Upper lobe of right lung (tissue), 1 donor: ENCODE measurements at regions not wholly inside any gene's neighbourhood (a gene's known extent, or its start where the extent isn't known, plus 50 kb on each side); places are given as distances from the start of the nearest gene placed in this dataset.
"Not testable (repeated sequence)": the region's sequence is repeated elsewhere in the genome, so short reads cannot be mapped to it uniquely, and the experiment has no call there.

Experiments used
- ATAC-seq: fragments of 200-7000 bp; cut with Tn5 transposase; one replicate; pipeline ENCODE4 v1.9.1; 2020; ENCODE audit warnings: mild to moderate bottlenecking, moderate library complexity
- DNase-seq: peaks from one replicate; pipeline ENCODE4 v3.0.0-alpha.2; 2020
- H3K27ac ChIP-seq: fragments of 200-600 bp; one replicate; pipeline ENCODE4 v1.8.0; 2022
- H3K27me3 ChIP-seq: fragments of 200-600 bp; one replicate; pipeline ENCODE4 v1.8.0; 2022; ENCODE audit warnings: mild to moderate bottlenecking
- H3K36me3 ChIP-seq: fragments of 200-600 bp; one replicate; pipeline ENCODE4 v1.8.0; 2022
- H3K4me1 ChIP-seq: fragments of 200-600 bp; one replicate; pipeline ENCODE4 v1.8.0; 2022
- H3K4me3 ChIP-seq: fragments of 200-600 bp; one replicate; pipeline ENCODE4 v1.8.0; 2022; ENCODE audit warnings: mild to moderate bottlenecking
- H3K9me3 ChIP-seq: fragments of 200-600 bp; one replicate; pipeline ENCODE4 v1.8.0; 2022
- CTCF ChIP-seq: fragments of 200-600 bp; IDR thresholded peaks from one replicate; pipeline ENCODE4 v1.8.0; 2022; ENCODE audit warnings: antibody characterized with exemption
- intact Hi-C: fragments of 100-400 bp; cut with DNase I; formaldehyde crosslinking; loops from one replicate; pipeline ENCODE4 v1.11.0; 2022
- donor health status: DM: no; HTN: yes; CAD: no; lungs with severe emphysema.

GRCh38 chr14:35927727-35928126, 101.6 kb downstream of the BRMS1L start:
- Histone ChIP-seq H3K36me3 (no peaks in the 10 kb centered on the region), H3K4me1 (no peaks in the 10 kb centered on the region), H3K4me3 (no peak overlapping the region), H3K27ac (no peak overlapping the region), H3K27me3 (no peaks in the 10 kb centered on the region), H3K9me3 (no peaks in the 10 kb centered on the region)
- DNase-seq (no peak), ATAC-seq (no peak)
- TF ChIP-seq CTCF = no peak
- intact Hi-C loops = no loop called here

GRCh38 chr14:35925319-35925718, 99.2 kb downstream of the BRMS1L start:
- no peak for DNase-seq

GRCh38 chr14:35922590-35922989, 96.5 kb downstream of the BRMS1L start:
- H3K27me3 ChIP-seq, DNase-seq, ATAC-seq, H3K36me3 ChIP-seq, H3K27ac ChIP-seq, intact Hi-C loops, H3K4me1 ChIP-seq, H3K9me3 ChIP-seq, H3K4me3 ChIP-seq: not testable (repeated sequence)

More at GRCh38 chr14:35925319-35925718, 99.2 kb downstream of the BRMS1L start:
- no peak for ATAC-seq
- Histone ChIP-seq H3K4me1 (no peaks in the 10 kb centered on the region), H3K27ac (no peak overlapping the region), H3K36me3 (no peaks in the 10 kb centered on the region), H3K4me3 (no peak overlapping the region), H3K9me3 (no peaks in the 10 kb centered on the region), H3K27me3 (no peaks in the 10 kb centered on the region)
- TF ChIP-seq CTCF = no peak
- intact Hi-C loops = no loop called here

- no peak for ATAC-seq
- Histone ChIP-seq H3K27ac (no peak overlapping the region), H3K9me3 (no peaks in the 10 kb centered on the region), H3K36me3 (no peaks in the 10 kb centered on the region), H3K27me3 (no peaks in the 10 kb centered on the region), H3K4me3 (no peak overlapping the region), H3K4me1 (no peaks in the 10 kb centered on the region)
- intact Hi-C loops = no loop called here
- DNase-seq = no peak
- no peak for TF ChIP-seq CTCF
These were observed 95.6 kb downstream of the BRMS1L start for GRCh38 chr14:35921745-35922144.
